ENCODE measurements at regions not wholly inside any gene's neighbourhood (a gene's known extent, or its start where the extent isn't known, plus 50 kb on each side); places are given as distances from the start of the nearest gene placed in this dataset.

DNA sequence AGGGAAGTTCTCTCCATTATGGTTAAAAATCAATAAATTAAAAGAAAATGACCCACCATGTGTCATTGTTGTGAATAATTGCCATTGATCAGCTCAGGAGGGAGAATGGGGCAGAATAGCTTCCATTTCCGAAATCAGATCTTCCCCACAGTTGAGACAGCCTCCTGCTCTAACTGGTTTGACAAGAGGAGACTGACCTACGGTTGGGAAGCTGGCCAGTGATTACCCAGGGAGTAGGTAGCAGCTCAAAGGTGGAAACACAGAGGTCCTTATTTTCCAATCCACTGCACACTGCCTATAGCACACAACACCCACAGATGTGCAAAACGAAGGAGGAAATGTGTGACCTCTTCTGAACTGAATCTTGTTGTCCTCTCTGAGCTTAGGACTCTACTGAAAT is 69.0 kb upstream of the DAPK1 start:
- Histone ChIP-seq H4K20me1 (ENCODE audit: insufficient read depth) (no peaks in the 10 kb centered on the region), H3K9ac (no peak overlapping the region), H3K4me3 (no peak overlapping the region), H3K36me3 (ENCODE audit: low read depth) (no peaks in the 10 kb centered on the region), H3K9me2 (ENCODE audit: insufficient read depth) (no peaks in the 10 kb centered on the region), H3K27ac (no peak overlapping the region), H3F3A (ENCODE audit: insufficient read depth) (no peaks in the 10 kb centered on the region), H3K79me2 (ENCODE audit: insufficient read depth) (no peaks in the 10 kb centered on the region), H3K4me2 (ENCODE audit: unreplicated experiment) (no peak overlapping the region), H3K9me3 (ENCODE audit: low read depth) (no peaks in the 10 kb centered on the region), H3K27me3 (replicated peaks; ENCODE audit: insufficient read depth) (no peaks in the 10 kb centered on the region), H2AFZ (no peak overlapping the region), H3K4me1 (ENCODE audit: insufficient read depth) (no peaks in the 10 kb centered on the region)
- 25 to 32% methylated on average over 3 of the region's 3 CpGs for WGBS, 2 experiments (ENCODE audit: low coverage in 1 of 2, low lambda C conversion rate in 2 of 2, missing lambda C conversion rate in 2 of 2)
- TF ChIP-seq EZH2phosphoT487 (IDR thresholded peaks at IDR 0.05; ENCODE audit: insufficient read depth, low read depth) = no peak
- no peak for TF ChIP-seq EZH2 (IDR thresholded peaks at IDR 0.05; ENCODE audit: insufficient read depth, poor library complexity, severe bottlenecking)
- no peak for DNase-seq
- in situ Hi-C loops (cut with MboI) = no loop called here

DNA sequence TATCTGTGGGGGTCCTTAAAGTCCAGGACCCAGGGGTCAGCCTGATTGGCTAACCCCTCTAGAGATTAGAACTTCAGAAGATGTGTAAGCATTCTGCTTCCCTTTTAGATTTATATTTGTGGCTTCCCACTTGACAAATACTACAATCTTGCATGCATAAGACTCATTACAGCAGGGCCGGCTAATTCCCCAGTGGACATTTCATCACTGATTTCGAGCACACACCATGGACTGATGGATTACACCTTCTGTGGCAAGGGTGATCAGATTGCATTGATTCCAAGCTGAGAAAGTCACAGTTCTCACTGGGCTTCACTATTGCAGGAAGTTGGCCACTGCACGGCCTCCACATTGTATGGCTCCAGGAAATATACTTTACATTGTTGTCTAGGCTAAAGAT is 65.8 kb upstream of the DAPK1 start:
- Histone ChIP-seq H3F3A (ENCODE audit: insufficient read depth) (no peaks in the 10 kb centered on the region), H3K4me3 (no peak overlapping the region), H2AFZ (no peak overlapping the region), H3K36me3 (ENCODE audit: low read depth) (no peaks in the 10 kb centered on the region), H3K79me2 (ENCODE audit: insufficient read depth) (no peaks in the 10 kb centered on the region), H3K9me2 (ENCODE audit: insufficient read depth) (no peaks in the 10 kb centered on the region), H3K4me2 (ENCODE audit: unreplicated experiment) (no peak overlapping the region), H3K9me3 (ENCODE audit: low read depth) (no peaks in the 10 kb centered on the region), H3K27me3 (replicated peaks; ENCODE audit: insufficient read depth) (no peaks in the 10 kb centered on the region), H4K20me1 (ENCODE audit: insufficient read depth) (no peaks in the 10 kb centered on the region), H3K4me1 (ENCODE audit: insufficient read depth) (no peaks in the 10 kb centered on the region), H3K9ac (no peak overlapping the region), H3K27ac (no peak overlapping the region)
- TF ChIP-seq EZH2 (IDR thresholded peaks at IDR 0.05; ENCODE audit: insufficient read depth, poor library complexity, severe bottlenecking) (no peak), EZH2phosphoT487 (IDR thresholded peaks at IDR 0.05; ENCODE audit: insufficient read depth, low read depth) (no peak)
- WGBS, 2 experiments (ENCODE audit: low coverage in 1 of 2, low lambda C conversion rate in 2 of 2, missing lambda C conversion rate in 2 of 2) = 65 to 69% methylated on average over 3 of the region's 3 CpGs
- in situ Hi-C loops (cut with MboI) = no loop called here
- no peak for DNase-seq

- Histone ChIP-seq H4K20me1 (ENCODE audit: insufficient read depth) (no peaks in the 10 kb centered on the region), H3K9me3 (ENCODE audit: low read depth) (no peaks in the 10 kb centered on the region), H3K9me2 (ENCODE audit: insufficient read depth) (no peaks in the 10 kb centered on the region), H3K4me2 (ENCODE audit: unreplicated experiment) (no peak overlapping the region), H3K79me2 (ENCODE audit: insufficient read depth) (no peaks in the 10 kb centered on the region), H3K4me1 (ENCODE audit: insufficient read depth) (no peaks in the 10 kb centered on the region), H3K4me3 (no peak overlapping the region), H3K9ac (no peak overlapping the region), H3F3A (ENCODE audit: insufficient read depth) (no peaks in the 10 kb centered on the region), H2AFZ (no peak overlapping the region), H3K27ac (no peak overlapping the region), H3K36me3 (ENCODE audit: low read depth) (no peaks in the 10 kb centered on the region), H3K27me3 (replicated peaks; ENCODE audit: insufficient read depth) (no peaks in the 10 kb centered on the region)
- in situ Hi-C loops (cut with MboI) = no loop called here
- DNase-seq = no peak
- 61 to 85% methylated on average over 1 of the region's 1 CpG for WGBS, 2 experiments (ENCODE audit: low coverage in 1 of 2, low lambda C conversion rate in 2 of 2, missing lambda C conversion rate in 2 of 2)
- TF ChIP-seq EZH2phosphoT487 (IDR thresholded peaks at IDR 0.05; ENCODE audit: insufficient read depth, low read depth) = no peak
- TF ChIP-seq EZH2 (IDR thresholded peaks at IDR 0.05; ENCODE audit: insufficient read depth, poor library complexity, severe bottlenecking) = no peak
Observed at GRCh38 chr9:87433853-87434252, 63.8 kb upstream of the DAPK1 start.

DNA sequence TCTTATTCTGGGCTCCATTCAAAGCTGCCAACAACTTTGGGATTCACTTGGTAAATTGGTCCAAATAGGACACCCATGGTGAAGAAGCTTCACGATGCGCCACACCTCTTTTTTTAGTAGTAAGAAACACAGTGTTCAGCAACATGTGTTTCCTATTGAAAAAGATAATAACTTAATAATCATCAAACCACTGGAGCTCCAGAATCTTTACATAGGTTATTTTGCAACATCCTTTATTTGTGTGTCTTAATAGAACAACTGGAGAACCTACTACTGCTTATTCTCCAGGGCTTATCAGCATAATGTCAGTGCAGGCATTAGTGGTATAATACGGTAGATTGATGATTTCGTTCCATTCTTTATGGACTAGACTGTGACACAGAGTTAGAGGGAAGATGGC is 63.3 kb upstream of the DAPK1 start:
- no peak overlapping the region for H3K27ac ChIP-seq
- no peak overlapping the region for H2AFZ ChIP-seq
- 67 to 68% methylated on average over 4 of the region's 4 CpGs for WGBS, 2 experiments (ENCODE audit: low coverage in 1 of 2, low lambda C conversion rate in 2 of 2, missing lambda C conversion rate in 2 of 2)
- H3K36me3 ChIP-seq (ENCODE audit: low read depth) = no peaks in the 10 kb centered on the region
- no peak for TF ChIP-seq EZH2 (IDR thresholded peaks at IDR 0.05; ENCODE audit: insufficient read depth, poor library complexity, severe bottlenecking)
- no peaks in the 10 kb centered on the region for H3K79me2 ChIP-seq (ENCODE audit: insufficient read depth)
- H3F3A ChIP-seq (ENCODE audit: insufficient read depth) = no peaks in the 10 kb centered on the region
- no peak overlapping the region for H3K4me3 ChIP-seq
- H3K27me3 ChIP-seq (replicated peaks; ENCODE audit: insufficient read depth) = no peaks in the 10 kb centered on the region
- H3K4me1 ChIP-seq (ENCODE audit: insufficient read depth) = no peaks in the 10 kb centered on the region
- no peak overlapping the region for H3K4me2 ChIP-seq (ENCODE audit: unreplicated experiment)
- in situ Hi-C loops (cut with MboI) = no loop called here
- no peak overlapping the region for H3K9ac ChIP-seq
- no peaks in the 10 kb centered on the region for H4K20me1 ChIP-seq (ENCODE audit: insufficient read depth)
- no peak for DNase-seq
- H3K9me3 ChIP-seq (ENCODE audit: low read depth) = no peaks in the 10 kb centered on the region
- no peaks in the 10 kb centered on the region for H3K9me2 ChIP-seq (ENCODE audit: insufficient read depth)

DNA sequence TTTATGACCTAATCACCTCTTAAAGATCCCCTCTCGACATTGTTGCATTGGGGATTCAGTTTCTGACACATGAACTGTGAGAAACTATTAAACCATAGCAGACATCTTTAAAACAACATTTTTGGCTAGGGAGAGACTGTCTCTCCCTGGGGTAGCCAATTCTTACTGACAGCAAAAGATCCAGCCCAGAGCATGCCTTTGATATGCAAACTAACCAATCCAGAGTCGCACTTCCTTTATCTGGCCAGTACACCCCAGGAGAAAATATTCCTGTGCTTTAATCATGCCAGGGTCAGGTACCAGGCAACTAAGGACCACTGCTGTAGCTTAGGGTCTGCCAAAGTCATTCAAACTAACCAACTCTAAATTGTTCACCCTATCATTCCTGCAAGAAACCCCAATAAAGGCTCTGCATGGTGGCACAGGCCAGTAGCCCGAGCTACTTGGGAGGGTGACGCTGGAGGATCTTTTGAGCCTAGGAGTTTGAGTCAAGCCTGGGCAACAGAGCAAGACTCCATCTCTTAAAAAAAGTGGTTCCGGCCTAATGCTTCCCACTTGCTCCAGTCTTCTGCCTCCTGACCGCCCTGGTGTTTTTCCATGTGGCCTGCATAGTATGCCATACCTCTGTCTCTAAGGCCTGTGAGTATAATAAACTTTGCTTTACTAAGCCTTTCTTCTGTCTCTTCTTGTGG is 62.3 kb upstream of the DAPK1 start:
- H3K36me3 ChIP-seq (ENCODE audit: low read depth) = no peaks in the 10 kb centered on the region
- no peak overlapping the region for H2AFZ ChIP-seq
- WGBS, 2 experiments (ENCODE audit: low coverage in 1 of 2, low lambda C conversion rate in 2 of 2, missing lambda C conversion rate in 2 of 2) = 46 to 47% methylated on average over 6 of the region's 6 CpGs
- no peak overlapping the region for H3K27ac ChIP-seq
- H3K79me2 ChIP-seq (ENCODE audit: insufficient read depth) = no peaks in the 10 kb centered on the region
- TF ChIP-seq EZH2 (IDR thresholded peaks at IDR 0.05; ENCODE audit: insufficient read depth, poor library complexity, severe bottlenecking) = no peak
- H3K9me2 ChIP-seq (ENCODE audit: insufficient read depth) = no peaks in the 10 kb centered on the region
- no peaks in the 10 kb centered on the region for H3K4me1 ChIP-seq (ENCODE audit: insufficient read depth)
- H3K4me2 ChIP-seq (ENCODE audit: unreplicated experiment) = no peak overlapping the region
- in situ Hi-C loops (cut with MboI) = no loop called here
- no peaks in the 10 kb centered on the region for H3F3A ChIP-seq (ENCODE audit: insufficient read depth)
- H3K4me3 ChIP-seq = no peak overlapping the region
- no peaks in the 10 kb centered on the region for H3K27me3 ChIP-seq (replicated peaks; ENCODE audit: insufficient read depth)
- H3K9me3 ChIP-seq (ENCODE audit: low read depth) = no peaks in the 10 kb centered on the region
- no peaks in the 10 kb centered on the region for H4K20me1 ChIP-seq (ENCODE audit: insufficient read depth)
- no peak for DNase-seq
- no peak overlapping the region for H3K9ac ChIP-seq
